GM10266 (cell line): ENCODE measurements at regions not wholly inside any gene's neighbourhood (a gene's known extent, or its start where the extent isn't known, plus 50 kb on each side); places are given as distances from the start of the nearest gene placed in this dataset.

Source experiments
- DNase-seq: peaks from one replicate; pipeline ENCODE4 v3.0.0; 2012; ENCODE audit errors: extremely low spot score
- CTCF ChIP-seq: IDR thresholded peaks from 2 replicates; pipeline ENCODE4 v1.5.1; 2012; ENCODE audit warnings: mild to moderate bottlenecking, low read depth; ENCODE audit not compliant: control insufficient read depth, insufficient read depth; ENCODE audit errors: missing control alignments

- no peak for DNase-seq
- no peak for TF ChIP-seq CTCF
Measured at GRCh38 chr1:218728898-218729565, 383.9 kb downstream of the TGFB2 start.

- DNase-seq = no peak
- no peak for TF ChIP-seq CTCF
Measured at GRCh38 chr1:218735436-218736032, 390.4 kb downstream of the TGFB2 start.

GRCh38 chr1:218739426-218739825 is 394.3 kb downstream of the TGFB2 start:
- no peak for DNase-seq
- TF ChIP-seq CTCF = no peak

GRCh38 chr1:218741852-218742251 is 396.7 kb downstream of the TGFB2 start:
- no peak for DNase-seq
- no peak for TF ChIP-seq CTCF

GRCh38 chr1:218742467-218743262 is 397.5 kb downstream of the TGFB2 start:
- no peak for DNase-seq
- no peak for TF ChIP-seq CTCF

GRCh38 chr1:218743861-218744505 is 398.8 kb downstream of the TGFB2 start:
- TF ChIP-seq CTCF = no peak
- DNase-seq = no peak

- no peak for TF ChIP-seq CTCF
- no peak for DNase-seq
Measured at GRCh38 chr1:218748071-218748470, 402.9 kb downstream of the TGFB2 start.
